Panc1 (cell line): ENCODE measurements at regions not wholly inside any gene's neighbourhood (a gene's known extent, or its start where the extent isn't known, plus 50 kb on each side); places are given as distances from the start of the nearest gene placed in this dataset.

ENCODE experiments used
- ATAC-seq: fragments of 200-7000 bp; cut with Tn5 transposase; 2 replicates; pipeline ENCODE4 v1.9.1; 2020; ENCODE audit warnings: mild to moderate bottlenecking, moderate library complexity
- BruUV-seq: library from RNA; stranded (reverse); fragments of 400-500 nt; replicated peaks from 2 replicates; lab custom pipeline; 2021; lab: Mats Ljungman, UMichigan
- CTCF ChIA-PET: fragments of 300-600 bp; sonication (Branson Sonifier 250); formaldehyde crosslinking; loops from one replicate; lab custom pipeline; 2022; ENCODE audit warnings: antibody characterized with exemption; lab: Charles Lee
- POLR2A ChIA-PET: fragments of 300-600 bp; sonication (Branson Sonifier 250); formaldehyde crosslinking; loops from one replicate; lab custom pipeline; 2022; ENCODE audit warnings: antibody characterized with exemption; lab: Charles Lee
- DNase-seq: peaks from one replicate; pipeline ENCODE4 v3.0.0-alpha.2; 2010; ENCODE audit warnings: low read depth, low spot score
- H3K27ac ChIP-seq: 2 replicates; pipeline ENCODE4 v1.5.1; 2011; ENCODE audit warnings: mild to moderate bottlenecking, low read length, inconsistent platforms
- H3K27me3 ChIP-seq: fragments of 200-500 bp; sonication (Bioruptor generic); 2 replicates; pipeline ENCODE4 v1.6.0; 2014; ENCODE audit warnings: low read length, inconsistent platforms; ENCODE audit not compliant: control insufficient read depth, insufficient read depth
- H3K36me3 ChIP-seq: fragments of 200-500 bp; sonication (Bioruptor generic); 2 replicates; pipeline ENCODE4 v1.5.1; 2014; ENCODE audit warnings: inconsistent platforms, mild to moderate bottlenecking, low read length, moderate library complexity; ENCODE audit not compliant: control insufficient read depth, insufficient read depth
- H3K4me1 ChIP-seq: 2 replicates; pipeline ENCODE4 v1.5.1; 2011; ENCODE audit warnings: inconsistent platforms, mild to moderate bottlenecking, low read length, moderate library complexity; ENCODE audit not compliant: control insufficient read depth, insufficient read depth
- H3K4me3 ChIP-seq, 2 experiments: 2 replicates each; pipeline ENCODE4 v1.5.1; 2011 to 2012; ENCODE audit warnings: low read depth in 2 of 2, low read length in 2 of 2, mild to moderate bottlenecking in 2 of 2, inconsistent platforms in 1 of 2, moderate library complexity in 1 of 2
- H3K9me3 ChIP-seq: fragments of 200-500 bp; sonication (Bioruptor generic); 2 replicates; pipeline ENCODE4 v1.5.1; 2014; ENCODE audit warnings: low read depth, mild to moderate bottlenecking, inconsistent platforms, low read length, moderate library complexity; ENCODE audit not compliant: control insufficient read depth, insufficient read depth
- POLR2AphosphoS5 ChIP-seq: IDR thresholded peaks from 2 replicates; pipeline ENCODE4 v1.6.1; 2012; ENCODE audit warnings: mild to moderate bottlenecking, low read depth, low read length, moderate library complexity
- SIN3A ChIP-seq: IDR thresholded peaks from 2 replicates; pipeline ENCODE4 v1.6.1; 2012; ENCODE audit warnings: low read depth, mild to moderate bottlenecking, low read length, moderate library complexity, borderline replicate concordance; ENCODE audit not compliant: insufficient read depth
- TCF7L2 ChIP-seq: IDR thresholded peaks from 2 replicates; pipeline ENCODE4 v1.6.1; 2011; ENCODE audit warnings: mild to moderate bottlenecking, low read depth, low read length, inconsistent platforms
- in situ Hi-C: cut with HindIII; loops from 2 replicates; pipeline ENCODE4 v1.10.0; 2016; ENCODE audit warnings: low sequenced_read_pairs, low pct_unique_long_range_greater_than_20kb
- intact Hi-C: fragments of 100-400 bp; cut with micrococcal nuclease; formaldehyde crosslinking; loops from one replicate; pipeline ENCODE4 v1.10.0; 2022; ENCODE audit not compliant: unreplicated experiment
- TF ChIP-seq, protein P1 (sequence below): fragments of 450-650 bp; IDR thresholded peaks from 2 replicates; pipeline ENCODE4 v1.5.1; 2017; ENCODE audit warnings: mild to moderate bottlenecking
- TF ChIP-seq, protein P2 (sequence below), 2 experiments: IDR thresholded peaks; 2 replicates each; pipeline ENCODE4 v1.6.1; 2011 to 2012; ENCODE audit warnings: low read depth in 2 of 2, control low read depth in 1 of 2, low read length in 1 of 2, mild to moderate bottlenecking in 1 of 2, moderate library complexity in 1 of 2; ENCODE audit not compliant: insufficient read depth in 1 of 2

DNA sequence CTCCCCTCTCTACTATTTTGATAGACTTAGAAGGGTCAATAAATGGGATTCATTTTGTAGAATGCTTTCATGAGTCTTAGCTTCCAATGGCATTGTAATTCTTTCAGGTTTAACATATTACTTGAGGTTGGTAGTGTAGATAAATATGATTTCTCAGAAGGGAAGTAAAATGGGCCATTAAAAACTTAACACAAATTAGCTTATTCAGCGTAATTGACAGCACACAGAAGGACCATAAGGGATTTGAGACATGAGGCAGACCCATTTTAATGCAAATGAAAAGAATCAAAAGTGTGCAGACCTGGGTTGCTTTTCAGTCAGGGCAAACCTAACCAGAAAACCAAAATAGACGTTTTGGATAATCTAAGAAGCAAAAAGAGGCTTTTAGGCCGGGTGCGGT is 156.6 kb upstream of the CNTNAP2 start:
- DNase-seq, result no peak
- no peaks in the 10 kb centered on the region for H3K27me3 ChIP-seq
- TF ChIP-seq, protein P1, sequence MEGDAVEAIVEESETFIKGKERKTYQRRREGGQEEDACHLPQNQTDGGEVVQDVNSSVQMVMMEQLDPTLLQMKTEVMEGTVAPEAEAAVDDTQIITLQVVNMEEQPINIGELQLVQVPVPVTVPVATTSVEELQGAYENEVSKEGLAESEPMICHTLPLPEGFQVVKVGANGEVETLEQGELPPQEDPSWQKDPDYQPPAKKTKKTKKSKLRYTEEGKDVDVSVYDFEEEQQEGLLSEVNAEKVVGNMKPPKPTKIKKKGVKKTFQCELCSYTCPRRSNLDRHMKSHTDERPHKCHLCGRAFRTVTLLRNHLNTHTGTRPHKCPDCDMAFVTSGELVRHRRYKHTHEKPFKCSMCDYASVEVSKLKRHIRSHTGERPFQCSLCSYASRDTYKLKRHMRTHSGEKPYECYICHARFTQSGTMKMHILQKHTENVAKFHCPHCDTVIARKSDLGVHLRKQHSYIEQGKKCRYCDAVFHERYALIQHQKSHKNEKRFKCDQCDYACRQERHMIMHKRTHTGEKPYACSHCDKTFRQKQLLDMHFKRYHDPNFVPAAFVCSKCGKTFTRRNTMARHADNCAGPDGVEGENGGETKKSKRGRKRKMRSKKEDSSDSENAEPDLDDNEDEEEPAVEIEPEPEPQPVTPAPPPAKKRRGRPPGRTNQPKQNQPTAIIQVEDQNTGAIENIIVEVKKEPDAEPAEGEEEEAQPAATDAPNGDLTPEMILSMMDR, result no peak
- TF ChIP-seq TCF7L2 (no peak), POLR2AphosphoS5 (no peak), SIN3A (no peak)
- TF ChIP-seq, protein P2, sequence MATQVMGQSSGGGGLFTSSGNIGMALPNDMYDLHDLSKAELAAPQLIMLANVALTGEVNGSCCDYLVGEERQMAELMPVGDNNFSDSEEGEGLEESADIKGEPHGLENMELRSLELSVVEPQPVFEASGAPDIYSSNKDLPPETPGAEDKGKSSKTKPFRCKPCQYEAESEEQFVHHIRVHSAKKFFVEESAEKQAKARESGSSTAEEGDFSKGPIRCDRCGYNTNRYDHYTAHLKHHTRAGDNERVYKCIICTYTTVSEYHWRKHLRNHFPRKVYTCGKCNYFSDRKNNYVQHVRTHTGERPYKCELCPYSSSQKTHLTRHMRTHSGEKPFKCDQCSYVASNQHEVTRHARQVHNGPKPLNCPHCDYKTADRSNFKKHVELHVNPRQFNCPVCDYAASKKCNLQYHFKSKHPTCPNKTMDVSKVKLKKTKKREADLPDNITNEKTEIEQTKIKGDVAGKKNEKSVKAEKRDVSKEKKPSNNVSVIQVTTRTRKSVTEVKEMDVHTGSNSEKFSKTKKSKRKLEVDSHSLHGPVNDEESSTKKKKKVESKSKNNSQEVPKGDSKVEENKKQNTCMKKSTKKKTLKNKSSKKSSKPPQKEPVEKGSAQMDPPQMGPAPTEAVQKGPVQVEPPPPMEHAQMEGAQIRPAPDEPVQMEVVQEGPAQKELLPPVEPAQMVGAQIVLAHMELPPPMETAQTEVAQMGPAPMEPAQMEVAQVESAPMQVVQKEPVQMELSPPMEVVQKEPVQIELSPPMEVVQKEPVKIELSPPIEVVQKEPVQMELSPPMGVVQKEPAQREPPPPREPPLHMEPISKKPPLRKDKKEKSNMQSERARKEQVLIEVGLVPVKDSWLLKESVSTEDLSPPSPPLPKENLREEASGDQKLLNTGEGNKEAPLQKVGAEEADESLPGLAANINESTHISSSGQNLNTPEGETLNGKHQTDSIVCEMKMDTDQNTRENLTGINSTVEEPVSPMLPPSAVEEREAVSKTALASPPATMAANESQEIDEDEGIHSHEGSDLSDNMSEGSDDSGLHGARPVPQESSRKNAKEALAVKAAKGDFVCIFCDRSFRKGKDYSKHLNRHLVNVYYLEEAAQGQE (IDR thresholded peaks at IDR 0.05; ENCODE audit: insufficient read depth in 1 of 2, low read depth in 2 of 2, low read length in 1 of 2), result no peak
- H3K4me1 ChIP-seq, result no peaks in the 10 kb centered on the region
- ChIA-PET CTCF (no interaction called here), POLR2A (no interaction called here)
- no peak overlapping the region for H3K27ac ChIP-seq
- in situ Hi-C loops (no loop called here), intact Hi-C loops (no loop called here)
- H3K36me3 ChIP-seq, result no peaks in the 10 kb centered on the region
- no peaks in the 10 kb centered on the region for H3K9me3 ChIP-seq
- no TSS peak for BruUV-seq
- H3K4me3 ChIP-seq, result no peak overlapping the region
- no peak for ATAC-seq

DNA sequence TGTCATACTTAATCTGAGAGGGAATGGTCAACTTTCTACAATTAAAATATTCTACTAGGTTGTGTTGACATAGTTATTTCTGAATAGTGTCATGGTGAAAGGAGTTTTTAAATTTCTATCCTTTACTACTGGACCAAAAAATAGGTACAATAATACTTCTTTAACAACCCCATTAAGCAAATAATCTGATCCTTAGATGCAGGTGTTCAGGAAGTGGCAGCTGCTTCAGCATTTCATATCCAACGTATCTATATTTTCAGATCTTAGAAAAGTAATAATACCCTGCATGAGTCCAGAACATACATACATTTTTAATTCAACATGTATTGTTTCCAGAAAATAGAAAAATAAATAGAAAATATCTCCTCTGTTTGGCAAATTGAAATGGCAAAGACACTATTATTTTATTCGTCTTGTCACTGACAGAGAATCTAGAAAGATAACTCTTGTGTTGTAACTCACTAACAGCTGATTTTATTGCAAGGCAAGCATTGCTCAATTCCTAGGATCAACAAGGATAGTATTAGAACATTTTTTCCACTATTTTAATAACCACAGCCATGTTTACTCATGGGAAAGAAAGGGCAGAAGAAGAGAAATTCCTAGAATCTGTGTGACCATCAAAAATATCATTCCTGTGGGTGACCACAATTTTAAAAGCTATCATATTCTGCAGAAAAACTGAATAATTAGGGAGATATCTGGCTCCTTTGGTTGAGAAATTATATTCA is 159.3 kb upstream of the CNTNAP2 start:
- Histone ChIP-seq H3K9me3 (no peaks in the 10 kb centered on the region), H3K36me3 (no peaks in the 10 kb centered on the region), H3K27me3 (no peaks in the 10 kb centered on the region), H3K4me1 (no peaks in the 10 kb centered on the region), H3K4me3 (no peak overlapping the region), H3K27ac (no peak overlapping the region)
- TF ChIP-seq, protein P1, result no peak
- TF ChIP-seq TCF7L2, result no peak
- ATAC-seq (no peak), DNase-seq (no peak)
- BruUV-seq, result no TSS peak
- in situ Hi-C loops, result no loop called here
- ChIA-PET CTCF (no interaction called here), POLR2A (no interaction called here)
- intact Hi-C loops, result no loop called here
